ES-I3 (cell line): ENCODE measurements at regions not wholly inside any gene's neighbourhood (a gene's known extent, or its start where the extent isn't known, plus 50 kb on each side); places are given as distances from the start of the nearest gene placed in this dataset.

Experiments used
- H3K36me3 ChIP-seq: 2 replicates; pipeline ENCODE4 v1.6.1; 2013; ENCODE audit warnings: mild to moderate bottlenecking, low read length, control low read depth, moderate library complexity; ENCODE audit not compliant: insufficient read depth
- H3K4me1 ChIP-seq: 2 replicates; pipeline ENCODE4 v1.6.1; 2013; ENCODE audit warnings: mild to moderate bottlenecking, control low read depth, low read length; ENCODE audit not compliant: insufficient read depth
- H3K9ac ChIP-seq: 2 replicates; pipeline ENCODE4 v1.6.1; 2013; ENCODE audit warnings: low read depth, mild to moderate bottlenecking, low read length, moderate library complexity
- H3K9me3 ChIP-seq: 2 replicates; pipeline ENCODE4 v1.6.1; 2013; ENCODE audit warnings: mild to moderate bottlenecking, low read length, moderate library complexity; ENCODE audit not compliant: control insufficient read depth, insufficient read depth

DNA sequence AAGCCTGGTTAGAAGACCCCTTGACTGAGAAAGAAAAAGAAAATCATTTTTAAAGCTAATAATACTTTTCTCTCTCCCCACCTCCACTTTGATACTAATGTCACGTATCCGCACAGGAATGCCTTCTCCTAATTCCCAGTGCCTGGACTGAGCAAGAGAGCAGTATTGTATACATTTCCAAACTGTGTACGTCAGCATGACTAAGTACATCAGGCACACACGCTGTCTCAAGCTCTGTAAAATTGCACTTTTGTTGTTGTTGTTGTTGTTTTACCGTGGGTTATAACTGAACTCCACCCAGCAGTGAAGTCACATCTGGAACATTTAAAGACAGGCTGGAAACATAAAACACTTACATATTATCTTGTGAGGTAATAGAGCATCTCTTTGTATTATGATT lies 407.6 kb downstream of the DNAH5 start:
- Histone ChIP-seq H3K36me3 (no peaks in the 10 kb centered on the region), H3K9me3 (no peaks in the 10 kb centered on the region)

DNA sequence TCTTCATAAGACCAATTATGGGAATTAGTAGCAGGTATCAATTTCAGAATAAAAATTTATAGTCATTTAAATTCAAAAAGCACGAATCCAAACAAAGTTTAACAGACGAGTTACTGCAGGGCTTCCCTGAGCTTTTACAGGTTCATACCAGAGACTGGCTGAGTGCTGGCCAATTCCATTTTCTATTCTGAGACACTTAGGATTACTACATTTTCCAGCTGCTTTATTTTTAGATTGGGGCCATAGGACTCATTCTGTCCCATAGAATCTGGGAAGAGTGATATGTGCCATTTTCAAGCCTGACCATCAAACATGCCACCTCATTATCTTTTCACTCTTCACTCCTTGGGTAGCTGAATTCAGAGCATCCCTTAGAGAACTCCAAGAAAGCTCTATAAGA lies 410.7 kb downstream of the DNAH5 start:
- no peak overlapping the region for H3K9ac ChIP-seq
- H3K36me3 ChIP-seq: no peaks in the 10 kb centered on the region
- H3K9me3 ChIP-seq: no peaks in the 10 kb centered on the region
- no peaks in the 10 kb centered on the region for H3K4me1 ChIP-seq

More for the DNA sequence above, 407.6 kb downstream of the DNAH5 start:
- Histone ChIP-seq H3K9ac (no peak overlapping the region), H3K4me1 (peaks cover 4% of the 10 kb centered on the region; the same call in 1 of the 2 replicates)

DNA sequence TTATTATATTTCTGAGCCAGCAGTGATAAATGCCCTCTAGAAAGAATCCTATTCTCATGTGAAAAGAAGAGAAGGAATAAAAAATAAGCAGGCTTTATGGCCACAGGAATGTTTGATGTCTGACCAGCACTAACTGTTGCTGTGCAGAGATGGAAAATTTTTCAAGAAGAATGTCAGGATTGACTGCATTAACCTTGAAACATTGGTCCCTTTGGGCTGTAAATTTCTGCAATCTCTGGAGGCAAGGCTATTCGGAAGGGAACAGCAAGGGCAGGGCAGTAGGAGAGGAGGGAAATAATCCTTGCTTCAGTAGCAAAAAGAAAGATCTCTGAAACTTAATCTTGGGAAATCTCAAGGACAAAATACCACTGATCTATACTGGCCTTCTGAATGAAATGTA lies 415.2 kb downstream of the DNAH5 start:
- Histone ChIP-seq H3K9ac (no peak overlapping the region), H3K36me3 (no peaks in the 10 kb centered on the region; the same call in 1 of the 2 replicates), H3K4me1 (no peaks in the 10 kb centered on the region), H3K9me3 (no peaks in the 10 kb centered on the region)

DNA sequence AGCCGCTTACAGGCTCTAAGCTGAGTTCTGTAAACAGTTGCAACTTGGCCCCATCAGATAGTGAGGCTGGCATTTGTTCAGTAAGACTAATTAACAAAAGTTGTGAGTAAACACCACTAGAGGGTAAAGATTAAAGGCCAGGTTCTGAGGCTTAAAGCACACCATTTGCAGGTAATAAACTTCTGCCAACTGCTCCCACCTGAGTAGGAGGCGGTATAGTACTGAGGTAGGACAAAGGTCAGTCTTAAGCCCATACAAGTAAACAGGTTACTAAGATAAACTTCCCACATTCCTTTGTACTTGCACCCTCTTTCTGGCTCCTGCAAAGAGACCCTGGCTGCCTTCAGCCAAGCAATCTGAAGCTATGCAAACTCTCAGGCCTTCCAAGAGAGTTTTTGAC lies 419.6 kb downstream of the DNAH5 start:
- Histone ChIP-seq H3K36me3 (no peaks in the 10 kb centered on the region; the same call in 1 of the 2 replicates), H3K9me3 (no peaks in the 10 kb centered on the region), H3K9ac (no peak overlapping the region), H3K4me1 (no peaks in the 10 kb centered on the region)

DNA sequence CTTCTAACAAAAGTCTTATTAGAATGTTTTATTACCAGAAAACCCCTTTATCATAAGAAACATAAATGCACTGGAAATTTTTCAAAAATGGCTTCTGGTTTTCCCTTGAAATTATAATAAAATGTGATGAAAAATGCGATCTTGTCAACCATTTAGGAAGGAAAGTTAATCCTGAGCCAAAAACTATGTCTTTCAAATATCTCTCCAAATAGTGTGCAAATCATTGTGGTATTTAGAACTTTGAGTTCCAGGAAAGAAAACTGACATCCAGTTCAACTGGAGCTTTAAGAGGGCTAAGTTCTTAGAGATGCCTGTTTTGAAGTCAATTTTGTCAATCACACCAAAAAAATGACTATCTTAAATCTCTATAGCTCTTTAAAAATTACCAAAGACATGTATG lies 425.4 kb downstream of the DNAH5 start:
- Histone ChIP-seq H3K9ac (no peak overlapping the region), H3K9me3 (no peaks in the 10 kb centered on the region), H3K4me1 (no peaks in the 10 kb centered on the region), H3K36me3 (no peaks in the 10 kb centered on the region)

DNA sequence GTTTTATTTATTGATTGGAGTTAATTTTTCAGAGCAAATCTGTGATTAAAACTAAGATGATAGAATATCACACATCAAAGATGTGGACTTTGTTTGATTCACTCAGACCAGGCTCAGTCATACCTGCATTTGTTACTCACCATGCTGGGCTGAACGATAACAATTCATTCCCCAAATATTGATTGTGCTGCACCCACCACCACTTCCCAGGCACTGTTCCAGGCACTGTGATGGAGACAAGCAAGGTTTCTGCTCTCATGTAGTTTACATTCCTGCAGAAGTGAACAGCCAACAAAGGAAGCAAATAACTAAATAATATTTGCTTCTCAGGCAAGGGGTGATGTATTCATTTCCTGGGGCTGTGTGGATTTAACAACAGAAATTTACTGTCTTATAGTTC lies 428.3 kb downstream of the DNAH5 start:
- no peak overlapping the region for H3K9ac ChIP-seq
- no peaks in the 10 kb centered on the region for H3K4me1 ChIP-seq
- H3K36me3 ChIP-seq: no peaks in the 10 kb centered on the region
- H3K9me3 ChIP-seq: no peaks in the 10 kb centered on the region

DNA sequence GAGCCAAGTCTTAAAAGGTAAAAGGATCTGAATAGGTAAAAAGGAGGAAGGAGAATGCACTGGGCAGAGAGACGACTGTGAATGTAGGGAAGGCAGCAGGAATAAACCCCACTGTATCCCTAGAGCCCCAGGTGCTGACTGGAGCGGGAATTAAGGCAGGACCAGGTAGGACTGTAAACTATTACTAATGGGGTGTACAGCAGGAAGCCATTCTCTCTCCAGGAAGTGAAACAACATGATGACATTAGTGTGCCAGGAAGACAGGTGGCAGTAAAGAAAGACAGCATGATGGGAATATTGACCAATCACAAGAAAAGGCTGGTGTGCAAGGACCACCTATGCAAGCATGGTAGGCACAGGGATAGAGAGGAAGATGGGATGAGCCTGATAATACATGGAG lies 433.0 kb downstream of the DNAH5 start:
- no peak overlapping the region for H3K9ac ChIP-seq
- H3K4me1 ChIP-seq: no peaks in the 10 kb centered on the region
- no peaks in the 10 kb centered on the region for H3K9me3 ChIP-seq
- no peaks in the 10 kb centered on the region for H3K36me3 ChIP-seq

DNA sequence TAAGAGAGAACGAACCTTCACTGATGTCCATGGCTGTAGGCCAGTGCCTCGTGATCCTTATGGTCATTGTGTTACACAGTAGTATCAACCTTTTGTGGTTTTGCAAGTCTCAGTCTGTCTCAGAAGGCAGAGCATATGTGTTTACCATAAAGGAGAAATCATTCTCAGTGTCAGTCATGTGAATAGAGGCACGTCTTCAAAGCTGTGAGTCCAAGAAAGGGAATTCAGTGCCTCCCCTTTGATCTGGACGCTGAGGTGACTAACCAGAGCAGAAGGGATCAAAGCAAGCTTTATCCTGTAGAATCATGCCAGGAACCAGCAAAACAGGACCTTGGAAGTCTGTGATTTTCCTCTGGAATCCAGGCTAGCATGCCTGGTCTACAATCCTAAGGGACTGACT lies 433.9 kb downstream of the DNAH5 start:
- peaks cover 2% of the 10 kb centered on the region; the same call in 1 of the 2 replicates for H3K4me1 ChIP-seq
- H3K36me3 ChIP-seq: no peaks in the 10 kb centered on the region
- no peak overlapping the region for H3K9ac ChIP-seq
- H3K9me3 ChIP-seq: no peaks in the 10 kb centered on the region

DNA sequence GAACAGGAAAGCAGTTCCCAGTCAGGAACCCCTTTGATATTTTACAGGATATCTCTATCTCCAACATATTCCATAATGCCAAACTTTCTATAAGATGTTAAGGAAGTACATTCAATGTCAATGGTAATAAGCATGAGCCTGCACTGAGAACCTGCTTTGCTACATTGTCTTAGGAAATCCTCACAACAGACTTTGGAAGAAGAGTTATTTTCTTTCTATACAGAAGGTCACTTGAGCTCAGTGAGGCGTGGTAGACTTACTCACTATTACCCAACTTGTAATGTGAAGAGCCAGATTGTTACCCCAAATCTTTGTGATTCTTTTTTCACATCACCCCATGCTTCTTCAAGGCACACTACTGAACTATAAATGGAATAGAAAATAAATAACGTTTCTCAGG lies 435.9 kb downstream of the DNAH5 start:
- H3K9ac ChIP-seq: no peak overlapping the region
- peaks cover 8% of the 10 kb centered on the region; the same call in 1 of the 2 replicates for H3K4me1 ChIP-seq
- H3K9me3 ChIP-seq: no peaks in the 10 kb centered on the region
- H3K36me3 ChIP-seq: no peaks in the 10 kb centered on the region

DNA sequence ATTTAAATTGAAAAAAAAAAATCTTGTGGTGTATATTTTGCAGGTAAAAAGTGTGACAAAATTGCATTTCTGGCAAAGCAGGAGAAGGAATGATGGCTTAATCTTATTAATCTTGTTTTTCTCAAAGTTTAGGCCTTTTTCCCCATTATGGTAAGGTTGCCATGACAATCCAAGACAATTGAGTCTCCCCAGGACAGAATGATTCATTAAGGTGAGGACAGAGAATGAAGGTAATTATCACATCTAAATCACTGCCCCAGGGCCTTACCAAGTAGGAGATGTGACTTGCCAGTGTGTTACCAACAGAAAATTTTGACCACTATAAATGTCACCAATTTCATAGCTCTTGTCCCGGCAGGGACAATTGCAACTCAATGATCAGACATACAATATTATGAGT lies 439.2 kb downstream of the DNAH5 start:
- no peaks in the 10 kb centered on the region for H3K36me3 ChIP-seq
- H3K9me3 ChIP-seq: no peaks in the 10 kb centered on the region
- peaks cover 8% of the 10 kb centered on the region; the same call in 1 of the 2 replicates for H3K4me1 ChIP-seq
- no peak overlapping the region for H3K9ac ChIP-seq

DNA sequence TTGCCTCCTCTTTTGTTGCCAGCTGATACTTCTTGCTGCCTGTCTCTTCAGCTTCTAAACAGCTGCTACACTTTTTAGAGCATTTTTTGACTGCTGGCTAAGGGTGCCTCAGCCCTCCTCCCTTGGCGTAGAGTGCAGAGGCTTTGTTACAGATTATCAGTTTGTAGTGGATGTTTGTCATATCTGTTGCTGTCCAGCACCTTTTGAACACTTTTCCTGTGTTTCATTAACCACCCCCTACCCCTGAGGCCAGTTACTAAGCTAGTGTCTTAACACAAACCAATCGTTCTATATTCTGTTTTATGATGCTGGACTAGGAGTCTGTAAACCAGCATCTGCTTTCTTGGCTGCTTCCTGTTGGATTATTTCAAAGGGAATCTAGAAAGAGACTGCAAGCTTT lies 441.5 kb downstream of the DNAH5 start:
- Histone ChIP-seq H3K9me3 (no peaks in the 10 kb centered on the region), H3K9ac (no peak overlapping the region), H3K36me3 (no peaks in the 10 kb centered on the region), H3K4me1 (peaks cover 8% of the 10 kb centered on the region; the same call in 1 of the 2 replicates)

DNA sequence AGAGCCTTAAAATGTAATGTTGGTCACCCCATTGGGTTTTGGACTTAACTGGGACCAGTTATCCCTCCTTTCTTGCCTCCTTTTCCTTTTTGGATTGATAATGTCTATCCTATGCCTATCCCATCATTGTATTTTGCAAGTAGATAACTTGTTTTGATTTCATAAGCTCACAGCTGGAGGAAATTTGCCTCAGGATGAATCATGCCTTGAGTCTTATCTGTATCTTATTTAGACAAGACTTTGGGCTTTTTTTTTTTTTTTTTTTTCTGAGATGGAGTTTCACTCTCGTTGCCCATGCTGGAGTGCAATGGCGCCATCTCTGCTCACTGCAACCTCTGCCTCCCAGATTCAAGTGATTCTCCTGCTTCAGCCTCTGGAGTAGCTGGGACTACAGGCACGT lies 443.3 kb downstream of the DNAH5 start:
- Histone ChIP-seq H3K4me1 (peaks cover 8% of the 10 kb centered on the region; the same call in 1 of the 2 replicates), H3K9me3 (no peaks in the 10 kb centered on the region), H3K36me3 (no peaks in the 10 kb centered on the region), H3K9ac (no peak overlapping the region)

DNA sequence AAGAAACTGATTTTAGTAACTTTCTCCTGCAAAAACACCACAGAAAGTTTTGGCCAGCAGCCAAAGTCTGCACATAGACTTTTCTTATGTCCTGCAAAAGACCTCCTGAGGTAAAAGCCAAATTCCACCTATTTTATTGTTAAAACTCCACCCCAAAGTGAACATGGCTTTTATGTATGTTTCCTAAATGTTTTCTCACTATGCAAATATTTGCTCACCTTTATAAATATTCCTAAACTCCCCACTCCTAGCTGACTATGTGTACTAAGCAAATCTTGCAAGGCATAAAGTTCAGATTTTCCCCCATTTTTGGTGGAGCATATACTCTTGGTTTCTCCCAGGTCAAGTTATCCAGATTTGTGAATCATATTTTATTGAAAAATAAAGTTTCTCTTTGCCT lies 446.2 kb downstream of the DNAH5 start:
- Histone ChIP-seq H3K9ac (no peak overlapping the region), H3K9me3 (no peaks in the 10 kb centered on the region), H3K4me1 (no peaks in the 10 kb centered on the region), H3K36me3 (no peaks in the 10 kb centered on the region)

DNA sequence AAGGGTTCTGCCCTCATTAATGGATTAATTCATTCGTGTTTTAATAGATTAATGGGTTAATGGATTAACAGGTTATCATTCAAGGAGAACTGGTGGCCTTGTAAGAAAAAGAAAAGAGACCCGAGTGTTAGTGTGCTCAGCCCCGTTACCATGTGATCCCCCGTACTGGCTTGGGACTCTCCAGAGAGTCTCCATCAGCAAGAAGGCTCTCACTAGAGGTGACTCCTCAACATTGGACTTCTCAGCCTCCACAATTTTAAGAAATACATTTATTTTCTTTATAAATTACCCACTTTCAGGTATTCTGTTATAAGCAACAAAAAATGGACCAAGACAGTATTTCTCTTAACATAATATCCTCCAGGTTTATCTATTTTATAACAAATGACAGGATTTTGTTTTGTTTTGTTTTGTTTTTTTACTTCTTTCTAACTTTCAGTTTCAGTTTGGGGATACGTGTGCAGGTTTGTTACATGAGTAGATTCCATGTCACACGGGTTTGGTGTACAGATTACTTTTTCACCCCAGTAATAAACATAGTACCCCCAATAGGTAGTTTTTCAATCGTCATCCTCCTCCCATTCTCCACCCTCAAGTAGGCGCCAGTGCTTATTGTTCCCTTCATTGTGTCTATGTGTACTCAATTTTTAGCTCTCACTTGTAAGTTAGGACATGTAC lies 456.1 kb downstream of the DNAH5 start:
- Histone ChIP-seq H3K4me1 (no peaks in the 10 kb centered on the region), H3K9me3 (no peaks in the 10 kb centered on the region; the same call in 1 of the 2 replicates), H3K36me3 (no peaks in the 10 kb centered on the region), H3K9ac (no peak overlapping the region)

DNA sequence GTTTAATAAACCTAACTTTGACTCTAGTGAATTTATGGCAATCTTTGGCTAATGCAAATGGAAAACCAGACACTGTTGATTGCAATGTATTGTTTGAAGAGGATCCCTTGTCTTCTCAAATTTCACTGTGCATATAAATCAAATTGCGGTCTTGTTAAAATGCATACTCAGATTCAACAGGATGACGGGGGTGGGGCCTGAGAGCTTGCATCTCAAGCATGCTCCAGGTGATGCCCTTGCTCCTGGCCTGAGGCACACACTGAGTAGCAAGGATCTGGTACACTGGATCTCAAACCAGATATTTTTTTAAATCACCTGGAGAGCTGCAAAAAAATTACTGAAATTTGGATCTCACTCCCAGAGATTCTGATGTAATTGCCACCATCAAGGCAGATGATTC lies 463.7 kb downstream of the DNAH5 start:
- H3K9me3 ChIP-seq: no peaks in the 10 kb centered on the region; the same call in 1 of the 2 replicates
- H3K9ac ChIP-seq: no peak overlapping the region
- no peaks in the 10 kb centered on the region for H3K36me3 ChIP-seq
- H3K4me1 ChIP-seq: no peaks in the 10 kb centered on the region; the same call in 1 of the 2 replicates
